GM18907 (cell line): ENCODE measurements at regions not wholly inside any gene's neighbourhood (a gene's known extent, or its start where the extent isn't known, plus 50 kb on each side); places are given as distances from the start of the nearest gene placed in this dataset.

ENCODE experiments used
- ATAC-seq: cut with Tn5 transposase; IDR thresholded peaks from one replicate; pipeline ENCODE4 v1.9.1; 2021; ENCODE audit warnings: mild to moderate bottlenecking, moderate library complexity; ENCODE audit not compliant: unreplicated experiment

DNA sequence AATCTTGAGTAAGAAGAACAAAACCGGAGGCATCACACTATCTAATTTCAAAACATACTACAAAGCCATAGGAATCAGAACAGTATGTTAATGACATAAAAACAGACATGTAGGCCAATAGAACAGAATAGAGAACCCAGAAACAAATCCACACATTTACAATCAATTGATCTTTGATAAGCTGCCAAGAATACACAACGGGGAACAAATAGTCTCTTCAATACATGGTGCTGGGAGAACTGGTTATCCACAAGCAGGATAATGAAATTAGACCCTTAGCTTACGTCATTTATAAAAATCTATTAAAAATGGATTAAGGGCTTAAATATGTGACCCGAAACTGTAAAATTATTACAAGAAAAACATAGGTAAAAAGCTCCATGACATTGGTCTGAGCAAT is 417.7 kb downstream of the INSC start:
- no peak for ATAC-seq

- ATAC-seq: no peak
Observed at GRCh38 chr11:15534266-15534665, 419.5 kb downstream of the INSC start.

DNA sequence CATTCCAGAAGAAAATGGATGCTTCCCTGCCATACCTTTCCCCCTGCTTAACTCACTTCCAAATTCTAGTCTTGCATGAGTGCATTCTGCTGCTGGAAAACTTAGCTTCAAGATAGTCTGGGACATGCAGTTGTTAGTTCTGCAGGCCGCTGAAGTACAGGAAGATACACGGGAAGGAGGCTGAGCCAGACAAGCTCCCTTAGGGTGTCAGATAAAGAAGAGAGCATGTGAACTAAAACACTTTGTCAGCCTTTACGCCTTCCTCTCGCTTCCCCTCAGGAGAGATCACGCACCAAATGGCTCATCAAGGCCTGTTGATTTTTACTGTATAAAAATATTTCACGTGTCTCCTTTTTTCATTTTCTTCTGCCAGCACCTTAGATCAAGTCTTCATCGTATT is 420.7 kb downstream of the INSC start:
- ATAC-seq: no peak

GRCh38 chr11:15536438-15536837 is 421.7 kb downstream of the INSC start:
- ATAC-seq: no peak

DNA sequence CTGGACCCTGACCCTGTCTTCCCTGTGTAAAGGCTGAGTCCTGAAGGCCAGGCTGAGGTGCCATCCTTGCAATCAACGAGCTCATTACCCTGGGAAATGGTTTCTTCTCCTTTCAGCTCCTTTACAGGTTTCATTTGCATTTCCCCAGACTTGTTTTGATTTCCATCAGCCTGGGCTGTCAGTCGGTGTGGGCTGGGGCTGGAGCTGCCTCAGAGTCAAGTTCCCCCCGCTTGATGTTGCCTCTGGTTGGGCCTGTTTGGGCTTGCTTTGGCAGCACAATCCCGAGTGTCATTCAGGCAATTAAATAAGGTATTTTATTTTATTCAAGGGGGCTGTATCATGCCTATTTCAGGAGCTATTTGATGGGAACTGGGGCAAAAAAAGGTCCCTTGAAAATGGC is 424.9 kb downstream of the INSC start:
- no peak for ATAC-seq

- no peak for ATAC-seq
Observed at GRCh38 chr11:15541079-15541478, 426.4 kb downstream of the INSC start.

- no peak for ATAC-seq
Observed at GRCh38 chr11:15544353-15544752, 429.6 kb downstream of the INSC start.

- ATAC-seq: no peak
Observed at GRCh38 chr11:15547685-15548084, 433.0 kb downstream of the INSC start.

GRCh38 chr11:15551901-15552851 is 437.5 kb downstream of the INSC start:
- no peak for ATAC-seq

DNA sequence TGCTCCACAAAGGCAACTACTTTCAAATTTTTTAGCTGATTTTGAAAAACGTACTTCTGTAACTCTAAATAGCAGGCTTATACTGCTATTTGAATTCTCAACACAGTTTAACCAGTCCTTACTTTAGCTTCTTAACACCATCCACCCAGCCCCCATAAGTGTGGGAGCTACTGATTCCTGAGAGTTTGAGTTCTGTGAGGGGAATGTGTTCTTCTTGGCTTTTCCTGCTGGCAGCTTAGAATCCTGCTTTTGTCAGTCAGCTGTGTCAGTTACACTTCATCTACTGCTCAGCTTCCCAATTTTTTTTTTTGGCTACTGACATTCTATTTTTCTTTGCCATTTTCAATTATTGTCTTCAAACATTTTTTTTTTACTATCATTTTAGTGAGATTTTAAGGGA is 440.4 kb downstream of the INSC start:
- no peak for ATAC-seq

GRCh38 chr11:15557457-15558230 is 442.9 kb downstream of the INSC start:
- no peak for ATAC-seq

DNA sequence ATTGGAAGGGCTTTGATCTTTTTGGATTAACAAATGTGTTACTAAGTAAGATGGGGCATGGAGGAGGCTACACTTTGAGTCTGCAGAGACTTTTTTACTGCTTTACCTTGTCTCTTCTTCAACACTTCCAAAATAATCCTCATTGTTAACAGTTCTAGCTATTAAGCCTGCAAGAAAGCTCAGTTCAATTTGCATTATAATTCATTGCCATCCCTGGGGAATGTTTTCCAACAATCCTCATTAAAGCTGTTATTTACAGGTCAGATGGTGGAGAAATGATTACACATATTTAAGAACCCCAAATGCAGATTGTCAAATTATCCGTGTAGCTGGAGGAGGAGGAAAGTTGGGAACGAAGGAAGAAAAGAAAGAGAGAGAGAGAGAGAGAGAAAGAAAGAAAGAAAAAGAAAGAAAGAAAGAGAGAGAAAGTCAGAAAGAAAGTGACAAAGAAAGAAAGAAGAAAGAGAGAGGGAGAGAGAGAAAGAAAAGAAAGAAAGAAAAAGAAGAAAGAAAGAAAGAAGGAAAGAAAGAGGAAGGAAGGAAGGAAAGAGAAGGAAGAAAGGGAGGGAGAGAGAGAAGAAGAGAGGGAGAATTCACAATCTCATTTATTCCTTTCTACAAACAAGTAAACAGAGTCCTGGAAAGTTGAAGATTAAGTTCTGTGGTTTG is 443.9 kb downstream of the INSC start:
- ATAC-seq: no peak

GRCh38 chr11:15560689-15561467 is 446.2 kb downstream of the INSC start:
- no peak for ATAC-seq

DNA sequence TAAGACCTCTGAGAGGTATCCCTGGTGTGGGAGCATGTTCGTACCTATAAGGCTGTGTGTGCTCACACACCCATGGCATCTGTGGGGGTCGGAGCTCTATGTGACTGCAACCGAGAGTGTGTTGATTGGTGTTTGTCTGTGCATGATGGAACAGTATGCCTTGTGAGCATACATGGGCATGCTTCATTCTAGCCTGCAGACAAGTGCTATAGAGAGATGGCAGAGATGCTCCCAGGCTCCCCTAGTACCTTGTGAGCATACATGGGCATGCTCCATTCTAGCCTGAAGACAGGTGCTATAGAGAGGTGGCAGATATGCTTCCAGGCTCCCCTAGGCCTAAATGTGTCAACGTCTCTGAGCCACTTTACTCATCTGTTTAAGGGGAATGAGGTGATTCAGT is 447.5 kb downstream of the INSC start:
- ATAC-seq: no peak

GRCh38 chr11:15563054-15563453 is 448.3 kb downstream of the INSC start:
- no peak for ATAC-seq

DNA sequence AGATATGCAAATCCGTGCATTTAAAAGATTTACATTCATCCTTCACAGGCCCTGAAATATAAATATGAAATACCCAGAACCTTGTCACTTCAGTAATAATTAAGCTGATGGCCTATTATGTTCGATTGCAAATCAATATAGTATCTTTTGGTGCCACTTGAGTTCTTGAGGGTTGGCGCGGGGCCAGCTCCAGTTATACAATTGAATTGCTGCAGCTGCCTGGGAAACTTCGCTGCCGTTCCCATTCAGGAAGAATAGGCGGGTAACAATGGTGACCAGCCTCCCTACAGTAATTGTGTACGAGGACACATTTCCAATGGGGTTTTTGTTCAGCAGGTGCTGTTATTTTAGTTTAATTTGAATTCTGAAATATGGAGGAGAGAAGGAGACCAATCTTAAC is 451.2 kb downstream of the INSC start:
- ATAC-seq: no peak

DNA sequence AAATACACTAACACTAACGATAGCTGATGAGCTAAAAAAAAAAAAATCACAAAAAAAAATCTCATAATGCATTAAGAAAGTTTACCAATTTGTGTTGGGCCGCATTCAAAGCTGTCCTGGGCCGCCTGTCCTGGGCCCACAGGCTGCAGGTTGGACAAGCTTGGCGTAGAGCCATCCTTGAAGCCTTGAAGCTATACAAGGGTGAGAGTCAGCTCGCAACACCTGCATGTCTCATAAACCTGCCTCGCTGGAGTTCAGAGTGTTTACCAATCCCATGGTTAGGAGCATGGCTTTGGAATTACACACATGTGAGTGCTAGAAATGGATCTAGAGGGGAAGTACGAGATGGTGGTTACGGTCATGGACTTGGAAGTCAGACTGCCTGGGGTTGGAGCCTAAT is 453.7 kb downstream of the INSC start:
- no peak for ATAC-seq

GRCh38 chr11:15569305-15570025 is 454.7 kb downstream of the INSC start:
- ATAC-seq: no peak

GRCh38 chr11:15575409-15575808 is 460.7 kb downstream of the INSC start:
- no peak for ATAC-seq

- no peak for ATAC-seq
Observed at GRCh38 chr11:15576769-15577168, 462.0 kb downstream of the INSC start.
